Motor neuron (in vitro differentiated cells): ENCODE measurements at regions not wholly inside any gene's neighbourhood (a gene's known extent, or its start where the extent isn't known, plus 50 kb on each side); places are given as distances from the start of the nearest gene placed in this dataset.

ENCODE experiments used
- ATAC-seq, 8 experiments: fragments of 200-7000 bp; cut with Tn5 transposase; replicated peaks in 6 of 8; 2 replicates each; pipeline ENCODE4 v1.8.0; 2021; ENCODE audit warnings: mild to moderate bottlenecking in 8 of 8, moderate library complexity in 8 of 8
- H3K27ac ChIP-seq, 2 donors: fragments of 250-450 bp; sonication (Bioruptor Pico); 2 replicates each; pipeline ENCODE4 v1.9.0; 2021; ENCODE audit warnings: antibody characterized with exemption in 2 of 2, mild to moderate bottlenecking in 2 of 2, moderate library complexity in 1 of 2
- H3K4me1 ChIP-seq, 2 donors: fragments of 250-450 bp; sonication (Bioruptor Pico); replicated peaks in 1 of 2; 2 replicates each; pipeline ENCODE4 v1.6.1; 2021; ENCODE audit warnings: antibody characterized with exemption in 2 of 2, mild to moderate bottlenecking in 2 of 2, moderate library complexity in 1 of 2
- H3K4me3 ChIP-seq, 5 donors: fragments of 250-450 bp; sonication (Bioruptor Pico); 2 replicates each; pipeline ENCODE4 v1.9.0; 2021; ENCODE audit warnings: antibody characterized with exemption in 5 of 5, mild to moderate bottlenecking in 5 of 5, moderate library complexity in 4 of 5
- WGBS, 10 experiments: fragments of 450-650 bp; shearing (Covaris generic); methylation state at CpG; one replicate each; pipeline ENCODE4 v1.0.0; 2022; 5-methylcytosine and 5-hydroxymethylcytosine counted together
- in situ Hi-C, 9 experiments: fragments of 400-800 bp; cut with MboI; loops; one replicate each; pipeline ENCODE4 v1.15.0; 2021; ENCODE audit warnings: low sequenced_read_pairs in 9 of 9, low pct_unique_long_range_greater_than_20kb in 2 of 9; ENCODE audit not compliant: unreplicated experiment in 9 of 9

GRCh38 chr3:36135863-36136262 is 244.4 kb upstream of the STAC start:
- Histone ChIP-seq H3K4me3 (no peak overlapping the region), H3K27ac (no peak overlapping the region), H3K4me1 (no peaks in the 10 kb centered on the region)
- ATAC-seq: no peak
- in situ Hi-C loops: loop anchor here in 1 of 9 experiments (25.0 kb wide), 1 partner anchor 401 kb away; no protein-coding TSS in a partner anchor

DNA sequence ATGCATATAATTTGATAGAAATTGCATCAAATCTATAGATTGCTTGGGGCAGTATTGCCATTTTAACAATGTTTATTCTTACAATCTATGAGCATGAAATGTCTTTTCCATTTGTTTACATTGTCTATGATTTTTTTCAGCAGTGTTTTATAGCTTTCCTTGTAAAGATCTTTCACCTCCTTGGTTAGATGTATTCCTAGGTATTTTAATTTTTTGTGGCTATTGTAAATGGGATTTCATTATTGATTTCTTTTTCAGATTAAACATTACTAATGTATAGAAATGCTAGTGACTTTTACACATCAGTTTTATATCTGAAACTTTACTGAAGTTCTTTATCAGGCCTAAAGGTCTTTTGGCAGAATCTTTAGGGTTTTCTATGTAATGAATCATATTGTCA is 237.6 kb upstream of the STAC start:
- Histone ChIP-seq H3K27ac (no peak overlapping the region), H3K4me3 (no peak overlapping the region), H3K4me1 (peaks cover 0 to 3% of the 10 kb centered on the region in 2 donors)
- in situ Hi-C loops: loop anchor here in 1 of 9 experiments (25.0 kb wide), 1 partner anchor 395 kb away; no protein-coding TSS in a partner anchor
- no peak for ATAC-seq

DNA sequence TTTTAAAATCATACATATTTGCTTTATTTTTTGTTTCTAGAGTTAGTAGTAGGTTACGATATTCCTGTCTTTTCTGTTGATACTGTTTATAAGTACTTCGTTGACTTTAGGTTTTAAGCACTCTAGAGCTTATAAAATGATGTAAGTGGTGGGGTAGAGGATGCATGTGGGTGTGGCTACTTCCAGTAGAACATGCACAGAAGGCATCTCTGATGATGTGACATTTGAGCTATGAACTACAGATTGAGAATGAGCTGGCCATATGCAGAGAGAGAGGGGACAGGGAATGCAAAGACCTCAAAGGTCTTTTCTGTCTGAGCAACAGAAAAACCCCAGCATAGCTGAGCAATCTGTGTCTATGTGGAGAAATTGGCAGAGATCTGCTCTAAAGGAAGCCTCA is 233.9 kb upstream of the STAC start:
- in situ Hi-C loops: loop anchor here in 1 of 9 experiments (25.0 kb wide), 1 partner anchor 391 kb away; no protein-coding TSS in a partner anchor
- peak in 2 of 8 experiments; percentile 54 to 72 for ATAC-seq
- H3K27ac ChIP-seq: no peak overlapping the region
- 50 to 96% (median 86%) methylated on average over 2 of the region's 2 CpGs; no CpG with 5 or more reads in 2 of the 10 experiments for WGBS, 10 experiments
- H3K4me1 ChIP-seq: peaks cover 0 to 3% of the 10 kb centered on the region in 2 donors
- no peak overlapping the region for H3K4me3 ChIP-seq

DNA sequence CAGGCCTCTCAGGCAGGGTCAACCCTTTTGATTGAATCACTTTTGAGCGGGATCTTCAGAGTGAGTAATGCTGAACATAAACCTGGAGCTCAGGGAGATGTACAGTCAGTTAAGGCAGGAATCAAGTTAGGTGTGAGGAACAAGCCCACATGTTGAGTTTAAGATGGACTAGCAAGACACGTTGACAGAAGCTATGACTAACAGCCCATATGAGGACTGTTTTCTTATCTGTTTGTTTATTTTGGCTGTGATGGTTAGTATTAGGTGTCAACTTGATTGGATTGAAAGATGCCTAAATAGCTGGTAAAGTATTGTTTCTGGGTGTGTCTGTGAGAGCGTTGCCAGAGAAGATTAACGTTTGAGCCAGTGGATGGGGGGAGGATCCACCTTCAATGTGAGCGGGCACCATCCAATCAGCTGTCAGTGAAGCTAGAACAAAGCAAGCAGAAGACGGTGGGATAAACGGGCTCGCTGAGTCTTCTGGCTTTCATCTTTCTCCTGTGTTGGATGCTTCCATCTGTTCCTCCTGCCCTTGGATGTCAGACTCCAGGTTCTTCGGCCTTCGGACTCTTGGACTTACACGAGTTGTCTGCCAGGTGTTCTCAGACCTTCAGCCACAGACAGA is 232.3 kb upstream of the STAC start:
- 59 to 100% (median 88%) methylated on average over 1 to 11 of the region's 11 CpGs; no CpG with 5 or more reads in 1 of the 10 experiments for WGBS, 10 experiments
- in situ Hi-C loops: loop anchor here in 1 of 9 experiments (25.0 kb wide), 1 partner anchor 389 kb away; no protein-coding TSS in a partner anchor

DNA sequence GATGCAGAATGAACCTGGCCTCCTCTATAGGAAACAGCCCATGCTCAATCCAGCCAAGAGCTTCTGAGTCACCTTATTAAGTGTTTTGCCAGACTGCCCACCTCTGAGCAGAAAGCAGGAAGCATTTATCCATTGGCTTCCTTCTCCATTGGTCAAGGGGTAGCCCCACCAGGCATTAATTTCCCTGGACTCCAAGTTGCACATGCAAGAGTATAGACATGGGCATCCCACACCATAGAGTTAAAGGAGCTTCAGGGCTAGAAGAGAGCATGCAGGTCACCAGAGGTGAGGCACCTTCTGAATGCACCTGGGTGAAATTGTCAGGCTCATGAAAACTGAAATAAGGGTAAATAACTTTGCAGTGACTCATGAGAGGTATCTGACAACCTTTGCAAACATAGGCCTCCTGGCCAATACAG is 230.8 kb upstream of the STAC start:
- H3K27ac ChIP-seq: no peak overlapping the region
- H3K4me1 ChIP-seq: peaks cover 0 to 3% of the 10 kb centered on the region in 2 donors
- in situ Hi-C loops: loop anchor here in 1 of 9 experiments (25.0 kb wide), 1 partner anchor 388 kb away; no protein-coding TSS in a partner anchor
- H3K4me3 ChIP-seq: no peak overlapping the region
- ATAC-seq: no peak

More for the DNA sequence above, 232.3 kb upstream of the STAC start:
- Histone ChIP-seq H3K4me3 (no peak overlapping the region), H3K27ac (no peak overlapping the region), H3K4me1 (peaks cover 0 to 3% of the 10 kb centered on the region in 2 donors)
- no peak for ATAC-seq

DNA sequence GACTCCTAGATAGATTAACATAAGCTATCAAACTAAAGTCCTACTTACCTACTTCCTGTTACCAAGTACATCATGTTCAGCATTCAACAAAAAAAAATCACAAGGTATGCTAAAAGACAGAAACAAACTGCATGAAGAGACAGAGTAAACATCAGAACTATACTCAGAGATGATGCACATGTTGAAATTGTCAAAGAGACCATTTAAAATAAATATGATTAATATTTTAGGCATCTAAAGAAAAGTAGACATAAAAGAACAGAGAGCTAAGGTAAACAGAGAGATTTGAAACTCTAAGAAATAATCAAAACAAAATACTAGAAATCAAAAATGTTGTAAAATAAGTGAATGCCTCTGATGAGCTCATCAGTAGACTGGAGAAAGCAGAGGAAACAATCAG is 224.8 kb upstream of the STAC start:
- ATAC-seq: no peak
- H3K27ac ChIP-seq: no peak overlapping the region
- H3K4me1 ChIP-seq: no peaks in the 10 kb centered on the region
- no peak overlapping the region for H3K4me3 ChIP-seq
- in situ Hi-C loops: no loop called here

GRCh38 chr3:36164400-36164799 is 215.9 kb upstream of the STAC start:
- H3K4me1 ChIP-seq: no peaks in the 10 kb centered on the region

GRCh38 chr3:36165509-36166290 is 214.6 kb upstream of the STAC start:
- Histone ChIP-seq H3K4me1 (no peaks in the 10 kb centered on the region), H3K4me3 (no peak overlapping the region), H3K27ac (no peak overlapping the region)
- WGBS, 10 experiments: 34 to 100% (median 91%) methylated on average over 1 to 3 of the region's 3 CpGs; no CpG with 5 or more reads in 2 of the 10 experiments
- ATAC-seq: no peak
- in situ Hi-C loops: no loop called here

More at GRCh38 chr3:36164400-36164799, 215.9 kb upstream of the STAC start:
- in situ Hi-C loops: no loop called here
- ATAC-seq: no peak
- no peak overlapping the region for H3K27ac ChIP-seq
- WGBS, 10 experiments: 44 to 100% (median 86%) methylated on average over 1 to 3 of the region's 3 CpGs
- no peak overlapping the region for H3K4me3 ChIP-seq

DNA sequence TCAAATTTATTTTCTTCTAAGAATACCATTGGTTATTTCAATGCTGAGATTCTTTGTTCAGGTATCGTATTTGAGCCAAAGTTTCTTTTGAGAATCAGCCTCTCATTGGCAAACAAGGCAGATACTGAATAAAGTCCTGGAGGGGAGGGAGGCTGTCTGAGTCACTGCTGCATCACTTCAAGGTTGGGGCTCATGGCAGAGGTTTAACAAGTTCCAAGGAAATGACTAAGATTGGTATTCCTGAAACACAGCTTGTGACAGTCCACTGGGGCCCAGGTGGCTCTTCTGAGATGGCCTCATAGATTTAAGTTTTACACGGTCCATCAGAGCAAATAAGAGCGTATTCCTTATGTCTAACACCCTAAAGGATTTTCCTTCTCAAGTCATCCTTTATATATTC is 213.8 kb upstream of the STAC start:
- no peak overlapping the region for H3K4me3 ChIP-seq
- peak in 2 of 8 experiments; percentile 99 to 100 for ATAC-seq
- in situ Hi-C loops: no loop called here
- H3K27ac ChIP-seq: no peak overlapping the region
- 33 to 100% (median 72%) methylated on average over 1 to 3 of the region's 3 CpGs; no CpG with 5 or more reads in 2 of the 10 experiments for WGBS, 10 experiments
- no peaks in the 10 kb centered on the region for H3K4me1 ChIP-seq

DNA sequence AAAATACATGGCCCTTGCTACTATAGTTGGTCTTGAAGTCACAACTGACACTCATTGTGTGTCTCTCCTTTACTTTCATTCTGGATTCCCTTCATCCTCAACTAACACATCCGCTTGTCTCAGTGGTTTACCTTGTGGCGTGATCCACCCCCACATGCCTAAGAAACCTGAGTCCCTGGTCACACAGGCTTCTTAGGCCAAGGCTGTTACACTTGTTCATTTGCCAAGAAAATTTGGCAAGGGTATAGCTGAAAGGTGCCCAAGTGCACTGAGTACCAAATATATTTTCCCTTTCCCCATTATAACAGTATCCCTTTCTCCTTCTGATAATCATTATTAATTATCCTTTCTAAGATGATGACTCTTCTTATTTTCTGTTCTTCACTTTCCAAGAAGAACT is 207.6 kb upstream of the STAC start:
- in situ Hi-C loops: no loop called here
- H3K4me1 ChIP-seq: no peaks in the 10 kb centered on the region
- no peak overlapping the region for H3K4me3 ChIP-seq
- WGBS, 10 experiments: 86 to 100% (median 100%) methylated on average over 1 to 2 of the region's 2 CpGs; no CpG with 5 or more reads in 3 of the 10 experiments
- H3K27ac ChIP-seq: no peak overlapping the region
- ATAC-seq: no peak

GRCh38 chr3:36175113-36175812 is 205.0 kb upstream of the STAC start:
- Histone ChIP-seq H3K4me1 (no peaks in the 10 kb centered on the region), H3K27ac (no peak overlapping the region), H3K4me3 (no peak overlapping the region)
- in situ Hi-C loops: no loop called here
- no peak for ATAC-seq
- WGBS, 10 experiments: 50 to 100% (median 100%) methylated on average over 1 of the region's 2 CpGs; no CpG with 5 or more reads in 6 of the 10 experiments

DNA sequence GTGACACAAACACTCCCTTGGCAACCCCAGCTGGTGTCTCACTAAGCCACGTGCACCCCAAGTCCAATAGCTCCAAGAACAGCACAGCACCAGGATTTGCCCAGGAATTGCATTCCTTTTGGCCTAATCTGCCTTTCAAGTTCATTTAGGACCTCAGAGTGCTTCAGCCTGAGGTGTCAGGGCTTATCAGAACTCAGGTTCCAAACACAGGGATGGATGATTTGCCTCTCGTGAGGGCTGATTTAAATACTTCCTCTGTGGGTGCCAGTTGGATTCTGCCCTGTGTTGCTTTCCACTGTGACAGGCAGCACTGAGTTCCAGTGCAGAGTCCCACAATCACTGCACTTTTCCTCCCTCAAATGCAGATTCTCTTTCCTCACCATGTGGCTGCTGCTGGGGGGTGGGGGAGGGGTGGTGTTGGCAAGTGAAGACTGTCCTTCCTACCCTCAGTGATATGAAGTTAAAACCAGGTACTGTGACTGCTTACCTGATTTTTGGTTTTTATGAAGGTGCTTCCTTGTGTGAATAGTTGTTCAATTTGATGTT is 204.3 kb upstream of the STAC start:
- Histone ChIP-seq H3K27ac (no peak overlapping the region), H3K4me3 (no peak overlapping the region), H3K4me1 (no peaks in the 10 kb centered on the region)
- in situ Hi-C loops: no loop called here
- ATAC-seq: no peak
- 67 to 90% (median 83%) methylated on average over 1 to 2 of the region's 2 CpGs; no CpG with 5 or more reads in 7 of the 10 experiments for WGBS, 10 experiments

DNA sequence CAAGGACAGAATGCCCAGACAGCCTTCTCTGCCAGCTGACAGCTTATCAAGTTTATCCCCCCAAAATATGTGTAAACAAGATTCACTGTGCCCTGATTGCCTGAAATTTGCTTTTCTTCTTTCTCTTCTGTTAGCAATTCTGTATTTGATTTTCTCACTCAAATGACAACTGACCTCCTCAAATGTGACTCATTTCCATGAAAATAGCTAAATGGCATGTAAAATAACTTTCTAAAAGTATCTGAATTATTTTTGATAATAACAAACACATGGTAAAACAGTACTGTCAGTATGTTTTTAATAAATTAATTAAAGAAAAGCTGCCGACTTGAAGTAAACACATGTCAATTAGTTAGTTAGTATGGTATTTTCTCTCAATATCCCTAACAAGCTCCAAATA is 202.3 kb upstream of the STAC start:
- no peak overlapping the region for H3K4me3 ChIP-seq
- no peak overlapping the region for H3K27ac ChIP-seq
- no peak for ATAC-seq
- 0 to 100% (median 60%) methylated on average over 1 of the region's 1 CpG; no CpG with 5 or more reads in 3 of the 10 experiments for WGBS, 10 experiments
- no peaks in the 10 kb centered on the region for H3K4me1 ChIP-seq
- in situ Hi-C loops: no loop called here
